DND-41 (cell line): ENCODE measurements at regions not wholly inside any gene's neighbourhood (a gene's known extent, or its start where the extent isn't known, plus 50 kb on each side); places are given as distances from the start of the nearest gene placed in this dataset.

Experiments used
- EZH2 ChIP-seq: IDR thresholded peaks from 3 replicates; pipeline ENCODE4 v1.6.1; 2012; ENCODE audit warnings: borderline replicate concordance, low read depth, mild to moderate bottlenecking, moderate library complexity, low read length, inconsistent platforms; ENCODE audit not compliant: severe bottlenecking
- TF ChIP-seq, protein P1 (sequence below): IDR thresholded peaks from 2 replicates; pipeline ENCODE4 v1.5.1; 2012; ENCODE audit warnings: borderline replicate concordance, low read length, moderate library complexity, mild to moderate bottlenecking; ENCODE audit not compliant: poor library complexity, severe bottlenecking; ENCODE audit errors: extremely low read depth

DNA sequence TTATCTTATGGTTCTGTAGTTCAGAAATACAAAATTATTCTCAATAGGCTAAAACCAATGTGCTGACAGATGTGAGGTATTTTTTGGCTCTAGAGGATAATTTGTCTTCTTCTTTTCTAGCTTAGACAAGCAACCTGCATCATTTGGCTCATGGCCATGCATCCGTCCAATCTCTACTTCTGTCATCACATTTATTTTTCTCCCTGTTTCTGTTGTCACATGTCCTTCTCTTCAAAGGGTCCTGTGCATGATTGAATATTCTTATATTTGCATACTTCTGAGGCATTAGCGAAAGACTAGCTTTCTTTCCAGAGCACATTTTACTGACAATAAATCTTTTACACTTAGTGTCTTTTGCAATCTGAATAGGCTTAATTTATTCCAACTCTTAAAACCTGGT, 564.7 kb downstream of the CDH10 start:
- TF ChIP-seq, protein P1, sequence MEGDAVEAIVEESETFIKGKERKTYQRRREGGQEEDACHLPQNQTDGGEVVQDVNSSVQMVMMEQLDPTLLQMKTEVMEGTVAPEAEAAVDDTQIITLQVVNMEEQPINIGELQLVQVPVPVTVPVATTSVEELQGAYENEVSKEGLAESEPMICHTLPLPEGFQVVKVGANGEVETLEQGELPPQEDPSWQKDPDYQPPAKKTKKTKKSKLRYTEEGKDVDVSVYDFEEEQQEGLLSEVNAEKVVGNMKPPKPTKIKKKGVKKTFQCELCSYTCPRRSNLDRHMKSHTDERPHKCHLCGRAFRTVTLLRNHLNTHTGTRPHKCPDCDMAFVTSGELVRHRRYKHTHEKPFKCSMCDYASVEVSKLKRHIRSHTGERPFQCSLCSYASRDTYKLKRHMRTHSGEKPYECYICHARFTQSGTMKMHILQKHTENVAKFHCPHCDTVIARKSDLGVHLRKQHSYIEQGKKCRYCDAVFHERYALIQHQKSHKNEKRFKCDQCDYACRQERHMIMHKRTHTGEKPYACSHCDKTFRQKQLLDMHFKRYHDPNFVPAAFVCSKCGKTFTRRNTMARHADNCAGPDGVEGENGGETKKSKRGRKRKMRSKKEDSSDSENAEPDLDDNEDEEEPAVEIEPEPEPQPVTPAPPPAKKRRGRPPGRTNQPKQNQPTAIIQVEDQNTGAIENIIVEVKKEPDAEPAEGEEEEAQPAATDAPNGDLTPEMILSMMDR = no peak
- TF ChIP-seq EZH2 = no peak
